Activated CD4-positive, alpha-beta T cell treated with anti-CD3 and anti-CD28 coated beads for 36 hours (primary cell): ENCODE measurements at regions not wholly inside any gene's neighbourhood (a gene's known extent, or its start where the extent isn't known, plus 50 kb on each side); places are given as distances from the start of the nearest gene placed in this dataset.

Source experiments
- ATAC-seq: fragments of 200-7000 bp; cut with Tn5 transposase; one replicate; pipeline ENCODE4 v1.10.0; 2021; ENCODE audit warnings: mild to moderate bottlenecking, moderate library complexity
- CTCF ChIA-PET: fragments of 350-600 bp; sonication (Branson Sonifier 250); formaldehyde crosslinking; loops from one replicate; lab custom pipeline; 2021; ENCODE audit warnings: antibody characterized with exemption; lab: Charles Lee
- POLR2A ChIA-PET: fragments of 350-600 bp; sonication (Branson Sonifier 250); formaldehyde crosslinking; loops from one replicate; lab custom pipeline; 2021; ENCODE audit warnings: antibody characterized with exemption, inconsistent platforms; lab: Charles Lee
- DNase-seq: peaks from one replicate; pipeline ENCODE4 v3.0.0-alpha.2; 2020
- H3K27ac Mint-ChIP-seq: one replicate; pipeline ENCODE4 v1.8.0; 2021; ENCODE audit warnings: mixed read lengths
- H3K27me3 Mint-ChIP-seq: one replicate; pipeline ENCODE4 v1.8.0; 2021; ENCODE audit warnings: mixed read lengths
- H3K36me3 Mint-ChIP-seq: one replicate; pipeline ENCODE4 v1.8.0; 2021; ENCODE audit warnings: low read depth, mixed read lengths
- H3K4me1 Mint-ChIP-seq: one replicate; pipeline ENCODE4 v1.8.0; 2021; ENCODE audit warnings: mixed read lengths
- H3K4me3 Mint-ChIP-seq: one replicate; pipeline ENCODE4 v1.8.0; 2021; ENCODE audit warnings: mild to moderate bottlenecking, moderate library complexity, mixed read lengths
- H3K9me3 Mint-ChIP-seq: one replicate; pipeline ENCODE4 v1.8.0; 2021; ENCODE audit warnings: low read depth, mixed read lengths
- intact Hi-C, 2 experiments: fragments of 100-400 bp; cut with DNase I in 1 of 2; cut with micrococcal nuclease in 1 of 2; formaldehyde crosslinking; loops; one replicate each; pipeline versions ENCODE4 v1.14.2 to v1.15.1; 2022 to 2024; cut with DNase I, micrococcal nuclease

GRCh38 chr2:145622285-145622684 lies 1102.4 kb upstream of the ZEB2 start:
- no peaks in the 10 kb centered on the region for H3K4me1 Mint-ChIP-seq
- no peak overlapping the region for H3K4me3 Mint-ChIP-seq
- ATAC-seq: no peak
- no peak for DNase-seq
- H3K36me3 Mint-ChIP-seq: no peaks in the 10 kb centered on the region
- no peaks in the 10 kb centered on the region for H3K27me3 Mint-ChIP-seq
- intact Hi-C loops: no loop called here
- no peak overlapping the region for H3K27ac Mint-ChIP-seq
- no peaks in the 10 kb centered on the region for H3K9me3 Mint-ChIP-seq
- POLR2A ChIA-PET: no interaction called here
- CTCF ChIA-PET: interaction anchor here (0.5 kb wide), 1 partner anchor 118 kb away, joined by 3 read pairs; no protein-coding TSS in a partner anchor

GRCh38 chr2:145617906-145618305 lies 1098.0 kb upstream of the ZEB2 start:
- H3K4me3 Mint-ChIP-seq: no peak overlapping the region
- H3K9me3 Mint-ChIP-seq: peaks cover 4% of the 10 kb centered on the region
- no peak overlapping the region for H3K27ac Mint-ChIP-seq
- no peaks in the 10 kb centered on the region for H3K4me1 Mint-ChIP-seq
- ATAC-seq (no peak), DNase-seq (no peak)
- intact Hi-C loops: no loop called here
- H3K27me3 Mint-ChIP-seq: no peaks in the 10 kb centered on the region
- no peaks in the 10 kb centered on the region for H3K36me3 Mint-ChIP-seq
- POLR2A ChIA-PET: no interaction called here
- CTCF ChIA-PET: no interaction called here

- H3K4me3 Mint-ChIP-seq: no peak overlapping the region
- intact Hi-C loops: no loop called here
- no peak for DNase-seq
- CTCF ChIA-PET: no interaction called here
- no peak for ATAC-seq
- H3K27me3 Mint-ChIP-seq: no peaks in the 10 kb centered on the region
- peaks cover 4% of the 10 kb centered on the region for H3K9me3 Mint-ChIP-seq
- H3K36me3 Mint-ChIP-seq: no peaks in the 10 kb centered on the region
- POLR2A ChIA-PET: no interaction called here
- H3K27ac Mint-ChIP-seq: no peak overlapping the region
- H3K4me1 Mint-ChIP-seq: no peaks in the 10 kb centered on the region
Measured at GRCh38 chr2:145617420-145617819, 1097.5 kb upstream of the ZEB2 start.

GRCh38 chr2:145615626-145616025 lies 1095.7 kb upstream of the ZEB2 start:
- CTCF ChIA-PET: no interaction called here
- Mint-ChIP-seq H3K4me3 (no peak overlapping the region), H3K27ac (no peak overlapping the region), H3K27me3 (no peaks in the 10 kb centered on the region), H3K36me3 (no peaks in the 10 kb centered on the region), H3K4me1 (no peaks in the 10 kb centered on the region), H3K9me3 (peaks cover 4% of the 10 kb centered on the region)
- POLR2A ChIA-PET: no interaction called here
- ATAC-seq (no peak), DNase-seq (no peak)
- intact Hi-C loops: no loop called here

- ATAC-seq: no peak
- Mint-ChIP-seq H3K4me3 (no peak overlapping the region), H3K27ac (no peak overlapping the region), H3K9me3 (peaks cover under 1% of the 10 kb centered on the region), H3K27me3 (no peaks in the 10 kb centered on the region), H3K4me1 (no peaks in the 10 kb centered on the region), H3K36me3 (no peaks in the 10 kb centered on the region)
- ChIA-PET POLR2A (no interaction called here), CTCF (no interaction called here)
- no peak for DNase-seq
- intact Hi-C loops: no loop called here
Measured at GRCh38 chr2:145609951-145610350, 1090.0 kb upstream of the ZEB2 start.

GRCh38 chr2:145601361-145601925 lies 1081.5 kb upstream of the ZEB2 start:
- Mint-ChIP-seq H3K4me1 (no peaks in the 10 kb centered on the region), H3K27me3 (no peaks in the 10 kb centered on the region), H3K27ac (no peak overlapping the region), H3K4me3 (no peak overlapping the region), H3K36me3 (no peaks in the 10 kb centered on the region), H3K9me3 (no peaks in the 10 kb centered on the region)
- DNase-seq (no peak), ATAC-seq (no peak)
- CTCF ChIA-PET: no interaction called here
- intact Hi-C loops: no loop called here
- POLR2A ChIA-PET: no interaction called here

GRCh38 chr2:145600811-145601210 lies 1080.9 kb upstream of the ZEB2 start:
- no peaks in the 10 kb centered on the region for H3K27me3 Mint-ChIP-seq
- POLR2A ChIA-PET: no interaction called here
- no peaks in the 10 kb centered on the region for H3K4me1 Mint-ChIP-seq
- intact Hi-C loops: no loop called here
- DNase-seq (no peak), ATAC-seq (no peak)
- no peaks in the 10 kb centered on the region for H3K36me3 Mint-ChIP-seq
- no peaks in the 10 kb centered on the region for H3K9me3 Mint-ChIP-seq
- CTCF ChIA-PET: no interaction called here
- H3K27ac Mint-ChIP-seq: no peak overlapping the region
- no peak overlapping the region for H3K4me3 Mint-ChIP-seq

- Mint-ChIP-seq H3K4me3 (no peak overlapping the region), H3K4me1 (no peaks in the 10 kb centered on the region), H3K27ac (no peak overlapping the region), H3K9me3 (no peaks in the 10 kb centered on the region), H3K27me3 (no peaks in the 10 kb centered on the region), H3K36me3 (no peaks in the 10 kb centered on the region)
- no peak for ATAC-seq
- POLR2A ChIA-PET: no interaction called here
- CTCF ChIA-PET: no interaction called here
- DNase-seq: no peak
- intact Hi-C loops: no loop called here
Measured at GRCh38 chr2:145599756-145600155, 1079.8 kb upstream of the ZEB2 start.

GRCh38 chr2:145598434-145598833 lies 1078.5 kb upstream of the ZEB2 start:
- Mint-ChIP-seq H3K27me3 (no peaks in the 10 kb centered on the region), H3K36me3 (no peaks in the 10 kb centered on the region), H3K4me1 (no peaks in the 10 kb centered on the region), H3K9me3 (no peaks in the 10 kb centered on the region), H3K27ac (no peak overlapping the region), H3K4me3 (no peak overlapping the region)
- intact Hi-C loops: no loop called here
- DNase-seq: no peak
- ChIA-PET POLR2A (no interaction called here), CTCF (no interaction called here)
- no peak for ATAC-seq

GRCh38 chr2:145597809-145598208 lies 1077.9 kb upstream of the ZEB2 start:
- CTCF ChIA-PET: interaction anchor here (0.6 kb wide), 1 partner anchor 1800 kb away, joined by 5 read pairs; no protein-coding TSS in a partner anchor
- Mint-ChIP-seq H3K36me3 (no peaks in the 10 kb centered on the region), H3K4me3 (no peak overlapping the region), H3K27me3 (no peaks in the 10 kb centered on the region), H3K4me1 (no peaks in the 10 kb centered on the region), H3K27ac (no peak overlapping the region), H3K9me3 (no peaks in the 10 kb centered on the region)
- DNase-seq (no peak), ATAC-seq (no peak)
- POLR2A ChIA-PET: no interaction called here
- intact Hi-C loops: no loop called here

- POLR2A ChIA-PET: no interaction called here
- CTCF ChIA-PET: no interaction called here
- H3K27ac Mint-ChIP-seq: no peak overlapping the region
- no peaks in the 10 kb centered on the region for H3K36me3 Mint-ChIP-seq
- H3K4me3 Mint-ChIP-seq: no peak overlapping the region
- no peaks in the 10 kb centered on the region for H3K27me3 Mint-ChIP-seq
- DNase-seq (no peak), ATAC-seq (no peak)
- no peaks in the 10 kb centered on the region for H3K9me3 Mint-ChIP-seq
- intact Hi-C loops: no loop called here
- H3K4me1 Mint-ChIP-seq: no peaks in the 10 kb centered on the region
Measured at GRCh38 chr2:145597006-145597405, 1077.1 kb upstream of the ZEB2 start.

GRCh38 chr2:145596416-145596815 lies 1076.5 kb upstream of the ZEB2 start:
- H3K36me3 Mint-ChIP-seq: no peaks in the 10 kb centered on the region
- H3K4me1 Mint-ChIP-seq: no peaks in the 10 kb centered on the region
- CTCF ChIA-PET: no interaction called here
- intact Hi-C loops: no loop called here
- ATAC-seq (no peak), DNase-seq (no peak)
- H3K27me3 Mint-ChIP-seq: no peaks in the 10 kb centered on the region
- POLR2A ChIA-PET: no interaction called here
- no peaks in the 10 kb centered on the region for H3K9me3 Mint-ChIP-seq
- H3K27ac Mint-ChIP-seq: no peak overlapping the region
- H3K4me3 Mint-ChIP-seq: no peak overlapping the region

GRCh38 chr2:145595296-145595695 lies 1075.4 kb upstream of the ZEB2 start:
- Mint-ChIP-seq H3K27me3 (no peaks in the 10 kb centered on the region), H3K4me1 (no peaks in the 10 kb centered on the region), H3K9me3 (no peaks in the 10 kb centered on the region), H3K4me3 (no peak overlapping the region), H3K36me3 (no peaks in the 10 kb centered on the region), H3K27ac (no peak overlapping the region)
- CTCF ChIA-PET: no interaction called here
- POLR2A ChIA-PET: no interaction called here
- DNase-seq: no peak
- intact Hi-C loops: no loop called here
- no peak for ATAC-seq
